SU-DHL-6 (cell line): ENCODE measurements at regions not wholly inside any gene's neighbourhood (a gene's known extent, or its start where the extent isn't known, plus 50 kb on each side); places are given as distances from the start of the nearest gene placed in this dataset.
"Not testable (repeated sequence)": the region's sequence is repeated elsewhere in the genome, so short reads cannot be mapped to it uniquely, and the experiment has no call there.

Experiments
- H2AFZ ChIP-seq: fragments of 200-600 bp; sonication (generic); 2 replicates; pipeline ENCODE4 v1.6.1; 2014; ENCODE audit warnings: low read depth, mild to moderate bottlenecking, moderate library complexity, mixed read lengths, antibody characterized with exemption, low read length; ENCODE audit not compliant: severe bottlenecking
- H3F3A ChIP-seq: fragments of 200-600 bp; shearing (Covaris generic); 2 replicates; pipeline ENCODE4 v1.6.0; 2016; ENCODE audit warnings: antibody characterized with exemption, mild to moderate bottlenecking; ENCODE audit not compliant: insufficient read depth
- H3K27ac ChIP-seq: fragments of 200-600 bp; sonication (generic); 2 replicates; pipeline ENCODE4 v1.5.1; 2016; ENCODE audit warnings: low read depth, mild to moderate bottlenecking, low read length, moderate library complexity, mixed read lengths
- H3K27me3 ChIP-seq: fragments of 200-600 bp; sonication (generic), shearing (Covaris generic); 2 replicates; pipeline ENCODE4 v1.6.0; 2014; ENCODE audit warnings: mild to moderate bottlenecking, low read length
- H3K36me3 ChIP-seq: fragments of 200-600 bp; sonication (generic); 2 replicates; pipeline ENCODE4 v1.6.1; 2014; ENCODE audit warnings: mild to moderate bottlenecking, low read length, mixed read lengths
- H3K4me2 ChIP-seq: fragments of 300-600, 200-600 bp; shearing (Covaris generic), sonication (generic); 2 replicates; pipeline ENCODE4 v1.6.0; 2014; ENCODE audit warnings: low read length, low read depth, mild to moderate bottlenecking; ENCODE audit not compliant: poor library complexity, severe bottlenecking
- H3K4me3 ChIP-seq: fragments of 200-600 bp; sonication (generic); 2 replicates; pipeline ENCODE4 v1.5.1; 2014; ENCODE audit warnings: antibody characterized with exemption, low read length, mild to moderate bottlenecking, mixed read lengths; ENCODE audit not compliant: insufficient read depth, poor library complexity, severe bottlenecking
- H3K79me2 ChIP-seq: fragments of 200-600 bp; sonication (generic); 2 replicates; pipeline ENCODE4 v1.6.1; 2014; ENCODE audit warnings: mild to moderate bottlenecking, low read length, moderate library complexity; ENCODE audit not compliant: insufficient read depth
- H3K9ac ChIP-seq: fragments of 200-600 bp; sonication (generic); 2 replicates; pipeline ENCODE4 v1.7.0; 2014; ENCODE audit warnings: mild to moderate bottlenecking, low read length
- H3K9me2 ChIP-seq: fragments of 200-600 bp; sonication (generic); replicated peaks from 2 replicates; pipeline ENCODE4 v1.6.1; 2014; ENCODE audit warnings: low read length; ENCODE audit not compliant: insufficient read depth
- H3K9me3 ChIP-seq: fragments of 200-600 bp; sonication (generic); 2 replicates; pipeline ENCODE4 v1.6.1; 2014; ENCODE audit warnings: low read length, mixed read lengths; ENCODE audit not compliant: insufficient read depth
- H4K20me1 ChIP-seq: fragments of 200-600 bp; sonication (generic); 2 replicates; pipeline ENCODE4 v1.6.1; 2014; ENCODE audit warnings: low read depth, mild to moderate bottlenecking, antibody characterized with exemption, low read length, moderate library complexity, mixed read lengths
- EZH2phosphoT487 ChIP-seq: fragments of 200-600 bp; sonication (generic), shearing (Covaris generic); conservative IDR thresholded peaks from 2 replicates; pipeline ENCODE4 v1.6.1; 2018; ENCODE audit warnings: mild to moderate bottlenecking, antibody characterized with exemption, low read length, moderate library complexity, mixed read lengths
- TF ChIP-seq, protein P1 (sequence below): fragments of 200-600 bp; sonication (generic); IDR thresholded peaks from one replicate; pipeline ENCODE4 v1.5.1; 2017; ENCODE audit warnings: antibody characterized with exemption, mild to moderate bottlenecking, low read length, moderate library complexity; ENCODE audit not compliant: insufficient read depth, poor library complexity, severe bottlenecking

DNA sequence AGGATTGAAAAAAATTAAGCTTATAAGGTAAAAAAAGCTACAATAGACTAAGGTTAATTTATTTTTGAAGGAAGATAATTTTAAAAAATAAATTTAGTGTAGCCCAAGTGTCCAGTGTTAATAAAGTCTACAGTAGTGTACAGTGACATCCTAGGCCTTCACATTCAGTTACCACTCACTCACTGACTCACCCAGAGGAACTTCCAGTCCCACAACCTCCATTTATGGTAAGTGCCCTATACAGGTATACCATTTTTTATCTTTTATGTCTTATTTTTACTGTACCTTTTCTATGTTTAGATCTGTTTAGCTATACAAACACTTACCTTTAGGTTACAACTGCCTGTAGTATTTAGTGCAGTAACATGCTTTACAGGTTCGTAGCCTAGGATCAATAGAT lies 79.8 kb upstream of the ZNF462 start:
- TF ChIP-seq, protein P1, sequence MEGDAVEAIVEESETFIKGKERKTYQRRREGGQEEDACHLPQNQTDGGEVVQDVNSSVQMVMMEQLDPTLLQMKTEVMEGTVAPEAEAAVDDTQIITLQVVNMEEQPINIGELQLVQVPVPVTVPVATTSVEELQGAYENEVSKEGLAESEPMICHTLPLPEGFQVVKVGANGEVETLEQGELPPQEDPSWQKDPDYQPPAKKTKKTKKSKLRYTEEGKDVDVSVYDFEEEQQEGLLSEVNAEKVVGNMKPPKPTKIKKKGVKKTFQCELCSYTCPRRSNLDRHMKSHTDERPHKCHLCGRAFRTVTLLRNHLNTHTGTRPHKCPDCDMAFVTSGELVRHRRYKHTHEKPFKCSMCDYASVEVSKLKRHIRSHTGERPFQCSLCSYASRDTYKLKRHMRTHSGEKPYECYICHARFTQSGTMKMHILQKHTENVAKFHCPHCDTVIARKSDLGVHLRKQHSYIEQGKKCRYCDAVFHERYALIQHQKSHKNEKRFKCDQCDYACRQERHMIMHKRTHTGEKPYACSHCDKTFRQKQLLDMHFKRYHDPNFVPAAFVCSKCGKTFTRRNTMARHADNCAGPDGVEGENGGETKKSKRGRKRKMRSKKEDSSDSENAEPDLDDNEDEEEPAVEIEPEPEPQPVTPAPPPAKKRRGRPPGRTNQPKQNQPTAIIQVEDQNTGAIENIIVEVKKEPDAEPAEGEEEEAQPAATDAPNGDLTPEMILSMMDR = no peak
- TF ChIP-seq EZH2phosphoT487 = no peak
- Histone ChIP-seq H4K20me1 (no peaks in the 10 kb centered on the region), H3K27me3 (no peaks in the 10 kb centered on the region), H3K4me3 (no peak overlapping the region), H3K9ac (no peak overlapping the region), H3K36me3 (no peaks in the 10 kb centered on the region), H3K4me2 (no peak overlapping the region), H3K27ac (no peak overlapping the region), H3K9me2 (no peaks in the 10 kb centered on the region), H3F3A (no peaks in the 10 kb centered on the region), H3K9me3 (no peaks in the 10 kb centered on the region), H3K79me2 (no peaks in the 10 kb centered on the region), H2AFZ (no peak overlapping the region)

DNA sequence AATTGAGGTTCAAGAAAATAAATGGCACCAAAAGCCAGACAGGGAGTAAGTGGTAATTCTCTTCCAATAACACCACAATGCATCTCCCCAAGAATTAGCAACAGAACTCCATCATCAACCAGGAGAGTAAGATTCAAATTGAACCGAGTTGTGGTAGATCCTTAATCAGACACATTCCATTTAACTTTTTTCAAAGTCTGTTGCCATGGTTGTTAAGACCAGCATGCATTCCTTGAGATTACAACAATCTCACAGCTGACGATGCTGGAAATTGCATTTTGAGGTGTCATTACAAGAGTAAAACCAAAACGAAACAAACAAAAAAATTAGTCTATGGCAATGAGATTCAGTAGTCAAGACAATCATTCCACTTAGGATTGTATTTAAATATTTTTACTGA lies 78.9 kb upstream of the ZNF462 start:
- Histone ChIP-seq H3K9ac (no peak overlapping the region), H3K4me2 (no peak overlapping the region), H3K27ac (no peak overlapping the region), H3K27me3 (no peaks in the 10 kb centered on the region), H2AFZ (no peak overlapping the region), H3F3A (no peaks in the 10 kb centered on the region), H3K36me3 (no peaks in the 10 kb centered on the region), H3K9me2 (no peaks in the 10 kb centered on the region), H3K9me3 (no peaks in the 10 kb centered on the region), H3K4me3 (no peak overlapping the region), H3K79me2 (no peaks in the 10 kb centered on the region), H4K20me1 (no peaks in the 10 kb centered on the region)
- TF ChIP-seq, protein P1 = no peak
- no peak for TF ChIP-seq EZH2phosphoT487

DNA sequence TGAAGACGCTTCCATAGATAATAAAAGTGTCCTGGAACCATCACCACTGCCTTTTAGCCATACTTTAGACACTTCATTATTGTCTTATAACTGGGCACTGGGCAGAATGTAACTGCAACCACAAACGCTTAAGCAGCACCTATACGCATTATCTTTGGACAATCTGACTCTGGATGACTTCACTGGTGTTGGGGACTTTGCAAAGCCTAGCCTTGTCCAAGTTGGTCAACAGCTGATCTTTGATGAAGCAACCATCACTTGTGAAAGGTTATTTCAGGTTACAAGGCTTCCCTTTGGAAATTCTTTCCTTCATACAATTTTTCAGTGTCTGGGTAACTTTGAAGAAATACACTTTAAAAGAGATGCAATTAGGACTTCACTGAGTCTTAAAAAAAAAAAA lies 77.8 kb upstream of the ZNF462 start:
- Histone ChIP-seq H3K27ac (no peak overlapping the region), H3F3A (no peaks in the 10 kb centered on the region), H3K9ac (no peak overlapping the region), H3K36me3 (no peaks in the 10 kb centered on the region), H3K4me3 (no peak overlapping the region), H4K20me1 (no peaks in the 10 kb centered on the region), H3K4me2 (no peak overlapping the region), H3K9me3 (no peaks in the 10 kb centered on the region), H3K79me2 (no peaks in the 10 kb centered on the region), H3K9me2 (no peaks in the 10 kb centered on the region), H2AFZ (no peak overlapping the region), H3K27me3 (no peaks in the 10 kb centered on the region)
- TF ChIP-seq EZH2phosphoT487 = no peak
- TF ChIP-seq, protein P1 = no peak

DNA sequence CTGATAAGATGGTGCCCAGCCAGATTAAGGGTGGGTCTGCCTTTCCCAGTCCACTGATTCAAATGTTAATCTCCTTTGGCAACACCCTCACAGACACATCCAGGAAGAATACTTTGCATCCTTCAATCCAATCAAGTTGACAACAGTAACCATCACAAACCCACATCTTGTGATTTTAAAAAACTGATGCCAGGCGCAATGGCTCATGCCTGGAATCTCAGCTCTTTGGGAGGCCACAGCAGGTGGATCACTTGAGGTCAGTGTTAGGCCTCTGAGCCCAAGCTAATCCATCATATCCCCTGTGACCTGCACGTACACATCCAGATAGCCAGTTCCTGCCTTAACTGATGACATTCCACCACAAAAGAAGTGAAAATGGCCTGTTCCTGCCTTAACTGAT lies 74.9 kb upstream of the ZNF462 start:
- not testable (repeated sequence) for H3K36me3 ChIP-seq, H3K4me2 ChIP-seq, H3K4me3 ChIP-seq, H2AFZ ChIP-seq, H3K9me3 ChIP-seq, H3K9ac ChIP-seq, H3F3A ChIP-seq, H3K79me2 ChIP-seq, H3K27ac ChIP-seq, H3K9me2 ChIP-seq, H3K27me3 ChIP-seq, H4K20me1 ChIP-seq
